DMS53 (cell line): ENCODE measurements at regions not wholly inside any gene's neighbourhood (a gene's known extent, or its start where the extent isn't known, plus 50 kb on each side); places are given as distances from the start of the nearest gene placed in this dataset.
A peak's percentile ranks its signal among the peaks of the same experiment; 100 is the strongest.

ENCODE experiments used
- DNase-seq: peaks from one replicate; lab custom pipeline; 2025; lab: John Stamatoyannopoulos, UW

DNA sequence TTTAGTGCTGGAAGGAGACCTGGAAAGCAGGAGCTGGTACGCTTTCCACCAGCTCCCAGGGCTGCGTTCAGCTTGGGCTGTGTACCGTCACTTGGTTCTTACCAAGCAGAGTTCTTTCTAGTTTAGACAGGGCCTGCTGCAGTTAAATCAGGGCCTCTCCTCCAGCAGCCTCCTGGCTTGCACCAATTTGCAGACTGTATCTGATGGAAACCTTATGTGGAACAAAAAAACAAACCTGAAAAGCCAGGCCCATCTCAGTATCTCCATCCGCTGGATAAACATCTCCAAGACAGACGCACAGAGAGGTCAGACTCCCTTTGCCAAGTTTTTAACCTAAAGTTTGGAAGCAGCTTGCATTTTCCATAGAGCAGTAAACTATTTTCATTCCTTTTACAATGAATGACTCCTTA lies 288.6 kb upstream of the SORL1-AS1 start:
- no peak for DNase-seq

DNA sequence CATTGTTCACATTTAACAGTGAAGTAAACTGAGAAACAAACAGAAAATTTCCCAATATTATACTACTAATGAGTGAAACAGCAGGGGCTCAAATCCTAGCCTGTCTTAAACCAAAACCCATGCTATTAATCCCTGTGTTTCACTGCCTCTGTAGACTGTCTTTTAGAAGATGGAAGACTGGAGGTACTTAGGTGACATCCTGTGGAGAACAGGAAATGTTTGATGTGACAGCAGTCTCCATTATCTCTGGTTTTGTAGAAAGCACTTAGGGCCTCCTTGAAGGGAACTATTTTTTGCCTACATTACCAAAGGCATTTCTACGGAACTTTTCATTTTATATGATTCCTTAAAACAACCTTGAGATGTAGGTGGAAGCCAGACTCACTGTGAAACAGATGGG lies 288.1 kb upstream of the SORL1-AS1 start:
- DNase-seq: no peak

DNA sequence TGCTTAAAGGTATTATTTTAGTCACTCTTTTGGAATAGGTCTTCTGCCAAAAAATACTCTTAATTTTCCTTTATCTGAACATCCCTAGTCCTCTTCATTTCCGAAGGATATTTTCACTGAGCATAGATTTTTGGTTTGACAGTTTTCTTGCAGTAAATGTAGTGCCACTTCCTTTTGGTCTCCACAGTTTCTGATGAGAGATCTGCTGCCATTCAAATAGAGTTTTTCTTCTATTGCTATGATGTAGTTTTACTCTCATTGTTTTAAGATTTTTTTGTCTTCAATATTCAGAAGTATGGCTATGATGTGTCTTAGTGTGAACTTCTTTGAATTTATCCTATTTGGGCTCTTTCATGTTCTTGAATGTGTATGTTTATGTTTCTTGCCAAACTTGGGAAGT lies 281.1 kb upstream of the SORL1-AS1 start:
- DNase-seq: no peak

DNA sequence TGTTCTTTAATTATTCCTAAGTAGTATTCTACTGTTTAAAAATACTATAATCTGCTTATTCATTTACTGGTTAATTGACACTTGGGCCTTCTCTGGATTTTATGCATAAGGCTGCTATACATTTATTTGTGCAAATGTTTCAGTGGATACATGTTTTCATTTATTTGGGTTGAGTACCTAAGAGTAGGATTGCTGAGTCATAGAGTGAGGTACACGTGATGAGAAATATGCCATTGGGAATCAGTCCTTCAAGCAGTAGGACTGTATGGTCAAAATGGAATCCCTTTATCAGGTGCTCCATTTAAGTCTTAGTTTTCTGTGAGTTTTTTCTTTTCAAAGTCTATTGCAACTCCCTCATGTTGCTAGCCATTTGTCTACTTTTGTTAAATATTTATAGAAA lies 275.2 kb upstream of the SORL1-AS1 start:
- peak; percentile 47 for DNase-seq

DNA sequence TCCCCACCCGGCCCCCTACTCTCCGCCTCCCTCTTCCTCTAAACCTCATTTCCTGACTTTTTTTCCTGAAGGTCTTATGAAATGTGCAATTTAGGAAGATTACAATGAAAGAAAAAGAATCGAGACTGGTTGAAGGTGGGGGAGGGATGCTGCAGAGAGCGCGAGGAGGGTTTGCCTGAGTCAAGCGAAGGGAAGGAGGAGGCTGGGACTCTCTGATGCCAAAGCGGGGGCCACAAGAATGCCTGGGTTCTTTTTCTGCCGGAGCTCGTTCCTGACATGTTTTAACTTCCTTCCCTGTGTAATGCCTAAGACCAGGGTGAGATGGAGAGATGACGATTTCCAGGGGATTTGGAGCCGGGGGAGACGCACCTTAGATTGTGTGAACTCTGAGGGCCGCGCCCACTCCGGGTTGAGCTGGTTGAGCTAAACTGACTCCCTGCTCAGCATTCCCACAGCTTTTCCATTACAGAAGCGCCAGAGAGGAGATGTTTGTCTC lies 270.5 kb upstream of the SORL1-AS1 start:
- no peak for DNase-seq

DNA sequence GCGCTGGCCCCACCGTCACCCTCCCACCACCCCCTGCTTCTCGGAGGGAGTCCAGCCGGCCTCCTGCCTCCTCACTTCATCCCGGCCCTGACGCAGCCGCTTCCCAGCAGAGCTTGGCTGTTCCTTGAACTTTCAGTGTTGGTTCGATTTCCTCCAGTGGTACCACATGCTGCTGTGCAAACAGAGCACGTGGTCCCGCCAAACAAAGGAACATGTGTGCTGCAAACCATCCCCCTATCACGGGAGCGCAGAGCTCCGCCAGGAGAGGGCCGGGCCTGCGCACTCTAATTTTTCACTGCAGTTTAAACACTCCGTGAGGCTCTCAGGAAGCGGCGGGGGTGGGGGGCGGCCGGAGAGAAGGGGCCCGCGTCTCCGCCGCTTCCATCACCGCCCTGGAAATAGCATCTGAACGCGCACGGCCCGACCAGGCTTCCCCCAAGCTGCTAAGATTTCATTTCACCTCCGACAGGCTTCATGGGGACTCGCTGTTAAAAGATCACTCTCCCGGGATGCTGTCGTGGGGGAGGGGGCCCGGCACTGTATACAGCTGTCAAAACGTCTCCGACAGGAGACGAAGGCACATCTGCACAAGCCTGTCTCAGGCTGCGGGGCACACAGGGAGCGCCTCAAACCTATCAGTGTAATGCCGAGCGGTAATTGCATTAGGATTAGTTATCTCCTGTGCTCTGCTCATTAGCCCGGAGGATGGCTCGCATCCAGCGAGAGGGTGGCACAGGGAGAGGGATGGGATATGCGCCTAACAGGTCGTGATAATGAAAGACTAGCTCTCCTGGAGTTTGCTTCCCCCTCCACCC lies 269.9 kb upstream of the SORL1-AS1 start:
- peak; percentile 91 for DNase-seq

DNA sequence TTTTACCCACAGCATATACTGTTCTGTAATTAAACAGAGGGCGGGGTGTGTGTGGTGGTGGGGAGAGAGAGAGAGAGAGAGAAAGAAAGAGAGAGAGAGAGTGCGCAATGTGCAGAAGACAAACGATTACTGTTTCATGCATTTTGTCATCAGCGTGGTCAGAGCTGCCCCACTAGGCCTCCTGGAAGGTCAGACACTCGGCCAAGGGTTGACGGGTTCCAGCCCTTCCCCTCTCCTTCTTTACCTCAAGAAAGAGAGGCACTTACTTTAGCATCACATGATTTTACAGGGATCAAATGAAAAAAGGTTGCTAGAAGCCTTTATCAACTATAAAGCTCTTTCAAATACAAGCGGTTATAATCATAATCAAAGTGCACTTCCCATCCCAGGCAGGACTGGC lies 269.2 kb upstream of the SORL1-AS1 start:
- DNase-seq: no peak

DNA sequence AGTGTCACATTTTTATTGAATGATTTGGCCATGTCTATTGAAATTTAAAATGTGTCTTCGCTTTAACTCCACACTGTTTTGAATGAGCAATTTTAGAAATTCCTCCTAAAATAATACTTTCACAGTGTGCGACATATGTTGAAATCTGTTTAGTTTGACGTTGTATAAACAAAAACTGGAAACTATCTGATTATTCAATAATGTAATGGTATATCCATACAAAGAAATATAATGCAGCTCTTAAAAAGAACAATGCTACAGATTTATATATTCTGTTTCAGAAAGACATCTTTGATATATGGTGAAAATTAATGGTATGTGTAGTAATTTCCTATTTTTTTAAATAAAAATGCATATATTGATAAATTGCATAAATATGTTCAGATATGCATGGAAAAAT lies 268.7 kb upstream of the SORL1-AS1 start:
- DNase-seq: no peak

DNA sequence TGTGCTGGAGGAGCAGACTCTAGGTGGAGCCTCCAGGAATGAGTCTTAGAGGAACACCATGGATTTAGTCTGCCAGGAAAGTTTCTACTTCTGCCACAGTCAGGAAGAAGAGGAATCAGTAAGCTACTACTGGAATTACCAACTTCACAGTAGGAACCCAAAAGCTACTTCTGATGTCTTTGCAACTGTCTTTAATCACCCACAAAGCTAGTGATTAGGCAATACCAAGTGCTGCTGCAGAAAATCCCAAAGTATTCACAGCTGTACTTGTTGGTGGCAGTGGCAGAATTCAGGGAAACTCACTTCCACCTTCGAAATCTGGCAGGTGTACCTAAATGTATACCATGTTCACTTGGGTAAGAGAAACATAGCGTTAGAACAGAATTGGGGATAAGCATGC lies 264.5 kb upstream of the SORL1-AS1 start:
- no peak for DNase-seq

DNA sequence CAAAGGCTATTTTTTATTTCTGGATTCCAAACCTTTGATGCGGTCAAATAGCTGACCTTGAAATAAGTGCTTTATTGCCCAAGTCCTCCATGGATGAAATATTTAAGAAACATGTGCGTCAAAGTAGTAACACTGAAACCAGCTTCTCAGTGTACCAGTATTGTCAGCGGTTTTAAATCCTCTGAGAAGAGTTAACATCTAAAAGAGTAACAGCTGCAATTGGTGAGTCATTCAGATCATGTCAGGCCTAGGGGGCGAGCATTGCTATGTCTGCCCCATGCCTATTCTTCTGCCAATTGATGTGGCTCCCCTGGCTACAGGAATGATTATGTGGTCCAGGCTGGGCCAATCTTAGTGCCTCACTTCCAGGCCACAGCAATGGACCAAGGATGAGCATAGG lies 263.3 kb upstream of the SORL1-AS1 start:
- no peak for DNase-seq

DNA sequence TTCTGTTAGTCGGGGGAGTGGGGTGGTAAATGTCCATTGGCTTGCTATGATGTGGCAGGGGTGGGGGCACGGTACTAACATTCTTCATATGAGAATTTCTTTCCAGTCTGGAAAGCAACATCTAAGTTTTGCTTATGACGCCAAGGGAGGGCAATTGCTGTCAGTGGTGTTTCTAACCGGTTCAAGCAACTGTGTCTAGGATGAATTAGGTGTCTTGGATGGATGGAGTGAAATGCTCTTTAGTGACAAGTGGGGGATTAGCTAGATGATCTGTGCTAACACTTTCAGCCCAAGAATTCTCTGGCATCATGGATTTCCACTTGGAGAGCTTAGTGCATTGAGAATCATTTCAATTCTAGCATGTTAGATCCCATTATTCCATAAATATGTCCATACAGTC lies 262.6 kb upstream of the SORL1-AS1 start:
- DNase-seq: no peak

DNA sequence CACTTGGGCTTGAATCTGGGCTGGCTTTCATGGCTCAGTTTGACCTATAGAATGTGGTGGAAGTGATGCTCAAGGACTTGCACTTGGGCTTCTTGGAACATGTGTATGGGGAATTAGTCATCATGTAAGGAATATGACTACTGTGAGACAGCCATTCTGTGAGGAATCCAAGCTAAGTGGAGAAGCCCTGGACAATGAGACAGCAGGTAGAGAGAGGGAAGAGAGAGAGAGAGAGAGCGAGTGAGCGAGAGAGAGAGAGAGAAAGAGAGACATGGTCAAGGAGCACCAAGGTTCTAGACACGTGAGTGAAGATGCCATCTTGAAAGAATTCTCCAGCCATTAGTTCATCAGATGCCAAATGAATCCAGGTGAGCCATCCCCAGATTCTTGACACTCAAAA lies 261.6 kb upstream of the SORL1-AS1 start:
- no peak for DNase-seq

DNA sequence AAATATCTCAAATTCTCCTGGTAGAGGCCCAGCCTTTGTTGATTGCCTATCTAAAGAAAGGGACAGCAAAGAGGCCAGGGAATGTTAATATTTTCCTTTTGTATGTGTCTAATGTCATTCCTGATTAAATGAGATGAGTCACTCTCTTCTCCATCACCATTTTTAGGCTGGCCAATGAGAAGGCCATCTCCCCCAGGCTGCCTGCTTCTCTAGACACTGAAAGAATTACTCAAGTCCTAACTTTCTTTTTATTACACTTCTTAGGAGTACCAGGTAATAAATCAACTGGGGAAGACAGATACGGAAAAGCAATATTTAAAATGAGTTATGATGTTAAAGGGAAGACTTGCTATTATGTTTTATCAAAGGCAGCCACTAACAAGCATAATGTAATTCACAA lies 259.2 kb upstream of the SORL1-AS1 start:
- no peak for DNase-seq

DNA sequence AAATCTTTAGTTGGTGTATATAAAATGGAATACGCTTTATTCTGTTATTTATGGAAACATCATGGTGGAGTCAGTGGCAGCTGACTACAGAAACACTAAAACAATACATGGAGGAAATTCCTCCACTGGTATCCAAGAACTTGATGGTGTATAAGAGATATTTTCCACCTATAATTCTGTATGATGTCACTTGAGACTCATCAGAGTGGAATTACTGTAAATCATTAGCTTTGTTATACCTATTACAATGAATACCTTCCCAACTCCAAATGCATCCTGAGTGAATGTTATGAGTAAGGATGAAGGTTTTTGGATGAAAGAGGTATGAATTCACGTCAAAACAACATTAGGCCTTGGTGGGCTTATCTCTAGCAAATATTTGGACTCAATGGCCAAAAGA lies 258.5 kb upstream of the SORL1-AS1 start:
- no peak for DNase-seq

DNA sequence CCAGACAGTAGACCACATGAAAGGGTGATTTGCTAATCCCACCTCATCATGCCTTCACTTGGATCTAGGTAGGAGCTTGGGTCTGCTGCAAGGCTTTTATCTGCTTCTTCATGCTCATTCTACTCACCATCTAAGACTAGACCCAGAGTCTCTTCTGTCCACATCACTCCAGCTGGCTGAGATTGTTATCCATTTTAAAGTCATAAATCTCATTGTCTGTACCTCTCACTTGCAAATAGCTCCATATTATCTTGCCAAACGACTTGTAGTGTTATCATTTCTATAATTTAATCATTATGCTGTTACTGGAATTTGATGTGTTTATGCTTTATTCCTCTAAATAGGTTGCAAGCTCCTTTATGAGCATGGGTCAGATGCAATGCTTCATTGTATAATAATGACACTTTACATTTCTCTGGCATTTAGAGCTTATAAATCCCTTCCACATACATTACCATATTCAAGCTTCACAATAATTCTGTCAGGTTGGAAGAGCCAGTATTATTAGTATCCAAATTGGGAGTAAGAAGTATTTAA lies 254.2 kb upstream of the SORL1-AS1 start:
- no peak for DNase-seq

DNA sequence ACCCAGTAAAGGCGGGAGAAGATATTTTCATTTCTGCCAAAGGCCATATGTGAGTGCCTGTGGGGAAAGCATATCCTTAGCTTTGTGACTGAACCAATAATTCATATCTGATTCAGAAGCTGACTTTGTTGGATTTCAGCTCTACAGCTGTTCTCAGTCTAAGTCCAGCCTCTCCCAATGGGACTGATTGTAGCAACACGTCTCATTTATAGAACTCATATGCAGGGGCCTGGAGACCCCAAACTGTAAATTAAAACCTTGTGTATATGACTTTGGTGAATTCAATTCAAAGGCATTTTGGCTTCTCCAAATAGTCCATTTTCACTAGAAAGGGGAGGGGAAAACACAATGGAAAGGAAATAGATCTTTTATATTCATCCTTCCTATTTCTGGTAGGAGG lies 250.4 kb upstream of the SORL1-AS1 start:
- no peak for DNase-seq

DNA sequence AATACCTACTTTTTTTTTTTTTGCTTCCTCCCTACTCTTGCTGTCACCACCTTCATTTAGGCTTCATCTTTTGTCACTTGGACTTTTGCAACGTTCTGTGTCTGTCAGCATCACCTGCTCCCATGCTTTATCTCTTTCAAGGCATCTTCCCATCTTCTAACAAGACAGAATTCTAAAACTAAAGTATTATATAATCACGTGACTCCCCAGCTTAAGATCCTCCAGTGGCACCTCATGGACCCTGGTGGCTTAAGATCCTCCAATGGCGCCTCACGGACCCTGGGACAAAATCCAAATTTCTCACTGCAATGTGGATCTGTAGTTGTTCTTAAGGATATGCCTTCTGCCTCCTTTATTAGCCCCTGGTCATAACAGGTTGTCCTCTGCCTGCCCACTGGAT lies 248.2 kb upstream of the SORL1-AS1 start:
- DNase-seq: no peak

DNA sequence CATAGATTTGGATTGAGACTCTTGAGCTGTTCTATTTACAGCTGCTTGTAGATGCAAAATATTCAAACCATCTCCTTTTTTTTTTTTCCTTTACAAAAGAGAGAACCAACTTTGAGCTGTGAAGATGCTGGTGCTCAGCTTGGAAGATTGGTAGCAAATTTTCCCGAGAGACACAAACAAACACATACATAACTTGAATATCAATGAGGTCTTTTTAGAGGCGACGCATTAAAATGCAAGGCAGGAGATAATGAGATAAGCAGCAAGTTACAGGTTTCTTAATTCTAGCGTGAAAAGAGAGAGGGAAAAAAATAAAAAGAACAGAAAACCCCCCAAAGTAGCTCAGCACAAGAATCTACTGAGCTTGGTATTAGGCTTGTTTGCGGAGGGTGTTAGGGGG lies 247.0 kb upstream of the SORL1-AS1 start:
- DNase-seq: no peak

DNA sequence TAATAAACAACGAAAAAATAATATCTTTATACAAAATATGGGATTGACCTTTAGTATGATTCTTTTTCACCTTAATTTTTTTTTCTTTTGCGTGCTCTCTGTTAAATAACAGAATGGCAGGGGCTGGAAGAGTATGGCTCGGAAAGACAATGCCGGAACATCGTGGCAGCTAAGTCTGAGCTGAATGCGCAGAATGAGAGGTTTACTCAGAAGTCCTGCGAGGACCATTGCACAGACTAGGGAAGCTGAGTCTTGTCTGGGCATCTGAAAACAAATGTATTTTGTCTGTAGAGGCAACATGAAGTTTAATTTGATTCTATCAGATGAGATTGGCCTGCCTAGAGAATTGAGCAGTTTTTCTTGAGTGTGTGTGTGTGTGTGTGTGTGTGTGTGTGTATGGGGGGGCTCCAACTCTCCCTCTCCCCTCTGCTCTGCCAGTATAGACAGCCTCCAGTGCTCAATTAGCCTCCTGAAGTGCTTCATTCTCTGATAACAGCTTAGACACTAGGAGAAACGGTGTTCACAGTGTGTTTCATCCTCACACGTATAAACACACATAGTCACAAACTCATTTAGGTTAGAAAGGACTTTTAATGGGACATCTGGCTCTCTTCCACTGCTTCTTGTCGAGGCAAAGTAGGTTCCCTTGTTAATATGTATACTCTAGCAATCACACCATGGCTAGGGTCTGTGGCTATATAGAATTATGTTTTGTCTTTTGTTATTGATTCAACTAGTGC lies 244.3 kb upstream of the SORL1-AS1 start:
- DNase-seq: no peak

DNA sequence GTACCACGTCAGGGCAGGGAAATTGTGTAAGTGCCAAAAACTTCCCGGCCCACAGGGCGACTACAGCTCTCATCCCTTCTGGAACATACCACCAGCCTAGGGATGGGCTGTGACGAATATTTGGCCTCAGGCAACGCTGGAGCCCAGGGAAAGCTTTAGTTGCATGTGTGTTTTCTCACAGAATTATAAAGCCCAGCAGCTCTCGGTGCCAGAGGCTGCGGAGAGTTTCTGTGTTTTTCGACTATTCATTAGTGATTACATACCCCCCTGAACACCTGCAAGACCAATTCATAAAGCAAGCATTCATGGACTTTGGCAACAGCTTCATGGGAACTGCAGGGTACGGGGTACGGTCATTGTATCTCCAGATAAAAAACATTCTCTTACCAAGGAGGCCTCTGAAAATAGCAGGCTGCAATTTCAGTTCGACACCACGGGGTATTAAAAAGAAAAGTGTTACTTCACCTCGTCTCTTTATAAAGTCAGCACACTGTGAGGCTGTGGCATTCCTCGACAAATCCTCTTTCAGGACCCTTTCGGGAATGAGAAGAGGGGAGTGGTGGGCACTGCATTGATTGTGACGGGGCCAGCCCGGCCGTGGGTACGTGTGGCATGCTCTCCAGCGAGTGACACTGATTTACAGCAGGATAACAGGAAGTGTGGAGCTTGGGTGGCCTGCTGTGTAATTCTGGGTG lies 243.6 kb upstream of the SORL1-AS1 start:
- DNase-seq: no peak

DNA sequence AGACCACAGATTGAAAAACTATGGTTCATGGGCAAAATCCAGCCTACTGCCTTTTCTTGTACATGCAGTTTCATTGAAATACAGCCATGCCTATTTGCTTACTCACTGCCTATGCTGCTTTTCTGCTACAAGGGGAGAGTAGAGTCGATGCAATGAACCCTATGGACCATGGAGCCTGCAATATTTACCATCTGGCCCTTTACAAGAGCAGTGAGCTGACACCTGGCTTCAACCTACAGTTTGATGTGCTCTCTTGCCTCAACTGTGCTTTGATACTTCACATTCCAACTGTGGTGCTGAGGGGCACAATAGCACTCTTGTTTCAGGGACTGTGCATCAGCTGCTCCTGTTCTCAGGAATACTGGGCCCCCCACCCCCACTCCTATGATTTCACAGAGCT lies 239.5 kb upstream of the SORL1-AS1 start:
- no peak for DNase-seq

DNA sequence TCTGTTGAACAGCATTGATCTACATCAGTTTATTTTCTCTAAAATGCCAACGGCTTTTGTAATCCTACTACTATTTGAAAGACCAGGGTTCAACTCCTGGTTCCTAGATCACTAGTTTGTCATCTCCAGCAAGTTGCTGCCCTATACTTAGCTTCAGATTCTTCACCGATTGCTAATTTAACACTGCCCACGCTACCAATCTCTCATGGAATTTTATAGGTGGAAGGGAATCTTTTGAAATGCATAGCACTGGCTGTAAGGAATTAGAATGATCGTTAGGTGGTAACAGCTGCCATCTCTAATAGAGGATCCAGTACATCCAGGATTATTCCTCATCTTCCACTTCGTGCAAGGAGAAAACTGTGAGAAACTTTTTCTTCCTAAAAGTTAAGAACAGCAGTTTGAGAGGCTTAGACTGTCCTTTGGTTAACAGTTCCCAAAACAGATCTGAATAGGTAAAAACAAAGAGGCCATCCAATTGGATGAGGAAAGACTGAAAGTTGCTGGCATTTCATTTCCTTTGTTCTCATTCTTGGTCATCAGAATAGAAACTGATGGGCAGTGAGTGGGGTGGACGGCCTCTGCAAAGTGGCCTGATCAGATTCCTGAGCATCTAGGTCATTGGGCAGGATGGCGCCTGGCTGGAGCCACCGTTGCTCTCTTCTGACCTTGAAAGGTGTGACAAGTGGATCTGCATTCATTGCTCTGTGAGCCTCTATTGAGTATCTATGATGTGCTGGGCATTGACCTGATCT lies 236.3 kb upstream of the SORL1-AS1 start:
- DNase-seq: peak; percentile 44
